WTC11 (cell line): ENCODE measurements at regions not wholly inside any gene's neighbourhood (a gene's known extent, or its start where the extent isn't known, plus 50 kb on each side); places are given as distances from the start of the nearest gene placed in this dataset.

ENCODE experiments used
- AFF4 ChIP-seq: sonication (generic); formaldehyde crosslinking; IDR thresholded peaks from 2 replicates; pipeline ENCODE4 v1.8.1; 2023; ENCODE audit warnings: mild to moderate bottlenecking, missing genetic modification reagents, borderline replicate concordance
- CTCF ChIP-seq: fragments of 200-600 bp; IDR thresholded peaks from 2 replicates; pipeline ENCODE4 v1.8.0; 2022; ENCODE audit warnings: antibody characterized with exemption
- E2F5 ChIP-seq: sonication (generic); formaldehyde crosslinking; IDR thresholded peaks from 2 replicates; pipeline ENCODE4 v1.8.1; 2022; ENCODE audit warnings: mild to moderate bottlenecking, moderate library complexity, missing genetic modification reagents
- IRF1 ChIP-seq: sonication (generic); formaldehyde crosslinking; IDR thresholded peaks from 2 replicates; pipeline ENCODE4 v1.8.0; 2023; ENCODE audit warnings: missing genetic modification reagents
- ZMAT4 ChIP-seq: fragments of 250-450 bp; sonication (Bioruptor Pico); IDR thresholded peaks from 2 replicates; pipeline ENCODE4 v1.9.0; 2021; ENCODE audit warnings: mild to moderate bottlenecking
- ZNF263 ChIP-seq: sonication (generic); formaldehyde crosslinking; IDR thresholded peaks from 2 replicates; pipeline ENCODE4 v1.8.1; 2022; ENCODE audit warnings: low read depth, mild to moderate bottlenecking, moderate library complexity, missing genetic modification reagents

GRCh38 chr2:140091926-140092325 lies 1311.7 kb upstream of the NXPH2 start:
- TF ChIP-seq ZMAT4 (no peak), E2F5 (CRISPR knock-in tag) (no peak), CTCF (no peak), IRF1 (CRISPR knock-in tag) (no peak), AFF4 (CRISPR knock-in tag) (no peak), ZNF263 (CRISPR knock-in tag) (no peak)
